Astrocyte of the cerebellum (primary cell): ENCODE measurements at regions not wholly inside any gene's neighbourhood (a gene's known extent, or its start where the extent isn't known, plus 50 kb on each side); places are given as distances from the start of the nearest gene placed in this dataset.

ENCODE experiments used
- DNase-seq: peaks from one replicate; pipeline ENCODE4 v3.0.0-alpha.2; 2011; ENCODE audit warnings: low read depth
- H3K4me3 ChIP-seq: 2 replicates; pipeline ENCODE4 v1.5.1; 2011; ENCODE audit warnings: mild to moderate bottlenecking, low read depth, low read length, moderate library complexity
- in situ Hi-C: cut with HindIII; loops from 2 replicates; pipeline ENCODE4 v1.10.0; 2017; ENCODE audit warnings: low sequenced_read_pairs
- TF ChIP-seq, protein P1 (sequence below): IDR thresholded peaks from 2 replicates; pipeline ENCODE4 v1.5.1; 2012; ENCODE audit warnings: low read length, low read depth, moderate library complexity, mild to moderate bottlenecking; ENCODE audit errors: missing control alignments

DNA sequence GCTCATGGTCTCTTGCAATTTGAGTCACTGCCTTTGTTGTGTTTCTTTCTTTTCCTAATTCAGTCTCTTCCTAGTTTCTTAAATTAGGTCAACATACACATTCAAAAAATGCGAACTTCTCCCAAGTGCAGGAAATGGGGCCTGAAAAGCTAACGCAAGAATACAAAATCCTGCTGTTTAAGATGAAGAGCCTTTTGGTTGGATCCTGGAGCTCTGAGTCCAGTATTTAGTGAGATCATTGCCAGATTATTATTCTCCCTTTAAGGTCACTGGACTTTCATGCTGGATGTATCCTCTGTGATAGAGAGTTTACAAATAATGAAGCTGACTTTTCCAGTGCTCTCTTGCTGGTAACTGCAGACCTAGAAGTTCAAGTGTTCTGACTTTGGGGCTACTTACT, 401.9 kb upstream of the MKI67 start:
- TF ChIP-seq, protein P1, sequence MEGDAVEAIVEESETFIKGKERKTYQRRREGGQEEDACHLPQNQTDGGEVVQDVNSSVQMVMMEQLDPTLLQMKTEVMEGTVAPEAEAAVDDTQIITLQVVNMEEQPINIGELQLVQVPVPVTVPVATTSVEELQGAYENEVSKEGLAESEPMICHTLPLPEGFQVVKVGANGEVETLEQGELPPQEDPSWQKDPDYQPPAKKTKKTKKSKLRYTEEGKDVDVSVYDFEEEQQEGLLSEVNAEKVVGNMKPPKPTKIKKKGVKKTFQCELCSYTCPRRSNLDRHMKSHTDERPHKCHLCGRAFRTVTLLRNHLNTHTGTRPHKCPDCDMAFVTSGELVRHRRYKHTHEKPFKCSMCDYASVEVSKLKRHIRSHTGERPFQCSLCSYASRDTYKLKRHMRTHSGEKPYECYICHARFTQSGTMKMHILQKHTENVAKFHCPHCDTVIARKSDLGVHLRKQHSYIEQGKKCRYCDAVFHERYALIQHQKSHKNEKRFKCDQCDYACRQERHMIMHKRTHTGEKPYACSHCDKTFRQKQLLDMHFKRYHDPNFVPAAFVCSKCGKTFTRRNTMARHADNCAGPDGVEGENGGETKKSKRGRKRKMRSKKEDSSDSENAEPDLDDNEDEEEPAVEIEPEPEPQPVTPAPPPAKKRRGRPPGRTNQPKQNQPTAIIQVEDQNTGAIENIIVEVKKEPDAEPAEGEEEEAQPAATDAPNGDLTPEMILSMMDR, result no peak
- no peak overlapping the region for H3K4me3 ChIP-seq
- in situ Hi-C loops, result no loop called here
- no peak for DNase-seq

DNA sequence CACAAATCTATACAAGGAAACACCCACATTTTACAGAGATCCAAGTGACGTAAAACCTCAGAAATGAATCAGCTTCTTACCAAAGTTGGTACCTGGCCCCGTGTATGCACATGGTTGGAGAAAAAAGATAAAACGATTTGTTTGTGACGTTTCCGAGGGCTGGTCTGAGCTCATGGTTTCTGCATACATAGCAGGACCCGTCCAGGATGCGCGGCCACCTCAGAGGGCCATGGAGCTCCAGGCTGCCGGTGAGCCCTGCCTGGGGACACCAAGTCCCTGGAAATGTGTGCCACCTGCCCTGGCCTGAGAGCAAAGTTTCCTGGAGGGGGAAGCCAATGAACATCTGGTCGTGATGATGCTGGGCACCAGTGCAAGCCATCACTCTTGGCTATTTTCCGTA, 402.6 kb upstream of the MKI67 start:
- in situ Hi-C loops, result no loop called here
- DNase-seq, result no peak
- TF ChIP-seq, protein P1, result no peak
- H3K4me3 ChIP-seq, result no peak overlapping the region

DNA sequence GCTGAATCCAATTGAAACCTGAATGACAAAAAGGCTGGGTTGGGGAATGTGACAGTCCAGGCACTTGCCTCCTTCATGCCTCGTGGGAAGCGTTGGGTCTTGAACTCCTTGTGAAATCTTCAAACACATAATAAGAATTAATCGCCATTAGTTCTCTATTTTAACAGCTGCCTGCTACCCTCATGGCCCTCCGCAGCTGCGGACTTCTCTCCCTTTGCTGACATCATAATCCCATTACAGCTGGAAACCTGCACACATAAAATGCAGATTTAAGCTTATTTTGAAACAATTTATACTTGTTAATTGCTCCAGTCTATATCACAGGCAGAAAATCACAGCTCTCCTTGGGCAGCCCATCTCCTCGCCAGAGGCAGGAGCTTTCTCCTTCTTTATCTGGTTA, 403.0 kb upstream of the MKI67 start:
- TF ChIP-seq, protein P1, result no peak
- no peak for DNase-seq
- no peak overlapping the region for H3K4me3 ChIP-seq
- in situ Hi-C loops, result no loop called here

DNA sequence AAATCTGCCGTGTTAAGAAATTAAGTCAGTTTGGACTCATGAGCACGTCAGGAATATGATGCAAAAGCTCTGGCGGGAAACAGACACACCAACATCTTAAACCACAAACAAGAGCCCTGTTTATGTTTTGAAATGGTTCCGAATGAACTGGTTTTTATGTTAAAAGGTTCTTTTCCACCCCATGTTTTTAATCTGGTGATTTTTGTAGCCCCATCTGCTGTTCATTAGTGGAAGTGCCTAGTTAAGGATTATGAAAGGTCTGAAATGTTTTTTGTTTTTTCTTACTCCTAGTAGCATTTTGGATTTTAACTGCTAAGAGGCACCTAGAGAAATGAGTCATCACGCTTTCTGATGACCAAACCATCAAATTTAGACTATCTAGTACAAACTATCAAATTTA, 404.1 kb upstream of the MKI67 start:
- no peak for DNase-seq
- H3K4me3 ChIP-seq, result no peak overlapping the region
- in situ Hi-C loops, result no loop called here
- TF ChIP-seq, protein P1, result peak; percentile 36

DNA sequence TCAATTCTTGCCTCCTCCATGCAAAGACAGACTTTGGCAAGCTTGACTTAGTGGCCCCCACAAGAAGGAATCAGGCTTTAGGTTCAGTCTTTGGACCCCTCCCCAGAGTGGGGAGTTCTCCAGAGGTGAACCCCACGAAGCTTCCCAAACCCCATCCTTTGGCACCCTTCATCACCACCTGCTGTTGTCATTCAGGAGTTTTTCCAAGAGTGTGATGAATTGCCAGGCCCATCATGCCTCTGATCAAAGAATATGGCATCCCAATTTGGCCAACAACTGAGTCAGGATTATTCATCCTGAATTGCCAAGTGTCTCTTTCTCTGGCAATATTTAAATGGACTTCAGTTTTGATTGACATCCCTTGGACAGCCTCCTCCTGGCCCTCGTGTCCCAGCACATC, 404.7 kb upstream of the MKI67 start:
- TF ChIP-seq, protein P1, result no peak
- H3K4me3 ChIP-seq, result no peak overlapping the region
- in situ Hi-C loops, result no loop called here
- no peak for DNase-seq

DNA sequence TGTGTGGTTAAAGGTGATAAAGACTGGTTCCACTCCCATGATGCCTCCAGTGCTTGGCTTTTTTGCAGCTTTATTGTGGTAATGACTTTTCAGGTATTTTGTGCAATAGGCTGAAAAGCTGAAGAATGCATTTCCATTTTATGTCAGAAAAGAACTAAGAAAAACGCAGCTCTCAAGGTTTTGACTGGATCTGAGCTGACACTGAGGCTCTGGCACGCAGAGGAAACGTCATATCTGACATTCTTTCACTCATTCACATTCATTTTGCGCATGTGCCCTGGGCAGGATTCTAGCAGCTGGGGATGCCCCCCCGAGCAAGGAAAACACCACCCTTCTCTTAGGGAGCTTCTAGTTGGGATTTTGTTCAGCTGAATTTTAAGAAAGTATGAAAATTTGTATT, 408.5 kb upstream of the MKI67 start:
- no peak overlapping the region for H3K4me3 ChIP-seq
- DNase-seq, result no peak
- TF ChIP-seq, protein P1, result no peak
- in situ Hi-C loops, result loop anchor here (5.0 kb wide), 1 partner anchor 82 kb away; no protein-coding TSS in a partner anchor

DNA sequence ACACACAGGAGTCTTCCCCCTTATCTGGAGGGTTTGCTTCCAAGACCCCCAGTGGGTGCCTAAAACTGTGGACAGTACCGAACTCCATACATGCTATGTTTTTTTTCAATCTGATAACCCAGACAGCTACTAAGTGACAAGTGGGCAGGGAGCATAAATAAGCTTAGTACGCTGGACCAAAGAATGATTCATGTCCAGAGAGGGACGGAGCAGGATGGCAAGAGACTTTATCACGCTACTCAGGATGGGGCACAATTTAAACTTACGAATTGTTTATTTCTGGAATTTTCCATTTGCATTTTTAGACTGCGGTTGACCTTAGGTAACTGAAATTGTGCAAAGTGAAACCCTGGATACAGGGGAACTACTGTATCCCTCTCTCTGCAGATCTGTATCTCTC, 410.0 kb upstream of the MKI67 start:
- no peak overlapping the region for H3K4me3 ChIP-seq
- in situ Hi-C loops, result loop anchor here (5.0 kb wide), 1 partner anchor 84 kb away; no protein-coding TSS in a partner anchor
- DNase-seq, result no peak
- TF ChIP-seq, protein P1, result no peak
